OCI-LY7 (cell line): ENCODE measurements at regions not wholly inside any gene's neighbourhood (a gene's known extent, or its start where the extent isn't known, plus 50 kb on each side); places are given as distances from the start of the nearest gene placed in this dataset.

Experiments
- EZH2phosphoT487 ChIP-seq: fragments of 200-600 bp; sonication (generic); IDR thresholded peaks from 2 replicates; pipeline ENCODE4 v1.6.1; 2018; ENCODE audit warnings: low read depth, borderline replicate concordance, mild to moderate bottlenecking, mixed run types, antibody characterized with exemption, low read length, moderate library complexity, mixed read lengths
- TF ChIP-seq, protein P1 (sequence below): fragments of 200-600 bp; sonication (generic); conservative IDR thresholded peaks from 2 replicates; pipeline ENCODE4 v1.5.1; 2014; ENCODE audit warnings: mild to moderate bottlenecking, antibody characterized with exemption, low read length, moderate library complexity, mixed read lengths

- TF ChIP-seq, protein P1, sequence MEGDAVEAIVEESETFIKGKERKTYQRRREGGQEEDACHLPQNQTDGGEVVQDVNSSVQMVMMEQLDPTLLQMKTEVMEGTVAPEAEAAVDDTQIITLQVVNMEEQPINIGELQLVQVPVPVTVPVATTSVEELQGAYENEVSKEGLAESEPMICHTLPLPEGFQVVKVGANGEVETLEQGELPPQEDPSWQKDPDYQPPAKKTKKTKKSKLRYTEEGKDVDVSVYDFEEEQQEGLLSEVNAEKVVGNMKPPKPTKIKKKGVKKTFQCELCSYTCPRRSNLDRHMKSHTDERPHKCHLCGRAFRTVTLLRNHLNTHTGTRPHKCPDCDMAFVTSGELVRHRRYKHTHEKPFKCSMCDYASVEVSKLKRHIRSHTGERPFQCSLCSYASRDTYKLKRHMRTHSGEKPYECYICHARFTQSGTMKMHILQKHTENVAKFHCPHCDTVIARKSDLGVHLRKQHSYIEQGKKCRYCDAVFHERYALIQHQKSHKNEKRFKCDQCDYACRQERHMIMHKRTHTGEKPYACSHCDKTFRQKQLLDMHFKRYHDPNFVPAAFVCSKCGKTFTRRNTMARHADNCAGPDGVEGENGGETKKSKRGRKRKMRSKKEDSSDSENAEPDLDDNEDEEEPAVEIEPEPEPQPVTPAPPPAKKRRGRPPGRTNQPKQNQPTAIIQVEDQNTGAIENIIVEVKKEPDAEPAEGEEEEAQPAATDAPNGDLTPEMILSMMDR: no peak
- TF ChIP-seq EZH2phosphoT487: no peak
Measured at GRCh38 chr6:91941838-91942237, 1355.0 kb upstream of the MAP3K7 start.
